Smooth muscle cell of the brain vasculature (primary cell): ENCODE measurements at regions not wholly inside any gene's neighbourhood (a gene's known extent, or its start where the extent isn't known, plus 50 kb on each side); places are given as distances from the start of the nearest gene placed in this dataset.
"Not testable (repeated sequence)": the region's sequence is repeated elsewhere in the genome, so short reads cannot be mapped to it uniquely, and the experiment has no call there.

ENCODE experiments used
- DNase-seq: peaks from one replicate; pipeline ENCODE4 v3.0.0-alpha.2; 2012; ENCODE audit warnings: low read depth, low spot score

- DNase-seq, result no peak
Observed at GRCh38 chr17:49898366-49899190, 50.7 kb upstream of the TAC4 start.

DNA sequence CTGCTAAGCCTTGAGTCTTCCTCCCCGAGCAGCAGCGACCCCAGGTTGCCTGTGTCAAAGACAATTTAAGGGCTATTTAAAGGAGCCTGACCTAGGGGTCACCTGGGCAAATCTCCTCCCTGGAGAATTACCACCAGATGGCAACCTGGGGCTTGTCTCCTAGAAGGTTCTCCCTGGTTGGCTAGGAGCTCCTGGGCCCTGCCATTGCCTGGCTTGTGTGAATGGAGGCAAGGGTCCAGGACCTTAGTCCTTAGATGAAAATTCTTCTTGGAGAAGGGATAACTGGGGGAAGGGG, 51.3 kb upstream of the TAC4 start:
- DNase-seq, result no peak

- DNase-seq, result no peak
Observed at GRCh38 chr17:49899588-49899987, 51.7 kb upstream of the TAC4 start.

DNA sequence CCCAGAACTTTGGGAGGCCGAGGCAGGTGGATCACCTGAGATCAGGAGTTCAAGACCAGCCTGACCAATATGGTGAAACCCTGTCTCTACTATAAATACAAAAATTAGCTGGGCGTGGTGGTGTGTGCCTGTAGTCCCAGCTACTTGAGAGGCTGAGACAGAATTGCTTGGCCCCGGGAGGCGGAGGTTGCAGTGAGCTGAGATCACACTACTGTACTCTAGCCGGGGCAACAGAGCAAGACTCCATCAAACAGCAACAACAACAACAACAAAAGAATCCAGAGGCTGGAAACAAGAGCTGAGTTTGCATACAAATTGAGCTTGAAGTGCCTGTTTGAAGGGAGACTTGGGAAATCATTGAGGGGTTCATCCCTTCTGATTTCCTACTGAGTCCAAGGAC, 52.9 kb upstream of the TAC4 start:
- not testable (repeated sequence) for DNase-seq

DNA sequence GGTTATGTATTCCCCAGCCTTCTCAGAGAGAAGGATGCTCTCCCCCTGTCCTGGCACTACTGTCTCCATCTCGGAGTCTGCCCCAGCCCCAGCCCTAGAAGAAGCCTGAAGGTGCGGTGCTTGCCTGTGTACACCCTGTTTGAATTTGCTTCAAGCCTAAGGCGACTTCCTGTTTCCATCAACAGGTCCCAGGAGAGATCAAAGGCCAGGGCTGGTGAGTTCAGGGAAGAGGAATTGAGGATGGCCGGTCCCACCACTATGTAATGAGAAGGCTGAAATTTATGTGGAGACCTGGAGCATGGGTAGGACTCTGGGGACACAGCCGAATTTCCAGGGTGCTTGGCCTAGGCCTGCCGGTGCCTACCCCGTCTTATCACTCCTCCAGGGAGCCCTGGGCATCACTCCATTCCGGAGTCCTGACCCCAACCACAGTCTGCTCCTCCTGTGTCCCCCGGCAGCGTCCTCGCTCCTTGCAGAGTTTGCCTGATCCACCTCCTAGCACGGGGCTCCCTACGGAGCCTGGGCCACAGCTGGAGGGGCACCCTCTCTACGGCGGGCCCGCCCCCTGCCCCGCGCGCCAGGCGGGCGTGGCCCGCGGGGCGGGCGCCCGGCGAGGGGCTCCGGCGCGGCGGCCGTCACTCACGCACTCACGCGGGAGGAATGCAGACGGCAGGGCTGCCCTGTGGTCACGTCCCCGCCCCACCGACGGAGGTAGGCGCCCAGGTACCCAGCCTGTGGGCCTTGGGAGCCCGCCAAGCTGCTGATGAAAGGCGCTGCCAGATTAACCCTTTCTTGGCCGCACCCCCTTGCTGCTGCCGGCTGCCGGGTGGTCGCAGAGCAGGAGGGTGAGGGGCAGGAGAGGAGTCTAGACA, 53.8 kb upstream of the TAC4 start:
- DNase-seq, result no peak

DNA sequence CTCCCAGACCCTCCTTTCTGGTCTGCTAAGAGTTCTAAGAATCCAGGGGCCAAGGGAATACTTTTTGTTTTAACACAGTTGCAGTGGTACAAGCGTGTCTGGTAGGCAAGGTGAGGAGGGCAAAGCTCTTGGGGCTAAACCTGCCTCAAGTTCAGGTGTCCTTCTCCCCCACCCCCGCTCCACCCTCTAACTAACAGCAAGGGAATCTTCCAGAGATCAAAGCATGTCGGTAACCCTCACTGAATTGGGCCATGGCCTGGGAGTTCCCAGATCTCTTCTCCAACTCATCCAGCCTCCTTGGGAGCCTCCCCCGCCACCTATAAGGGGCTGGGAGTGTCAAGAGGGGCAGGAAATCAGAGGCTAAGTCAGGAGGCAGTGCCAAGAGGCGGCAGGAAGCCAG, 55.7 kb upstream of the TAC4 start:
- DNase-seq, result no peak

- DNase-seq, result no peak
Observed at GRCh38 chr17:49904893-49905292, 57.0 kb upstream of the TAC4 start.

- no peak for DNase-seq
Observed at GRCh38 chr17:49906531-49907136, 58.8 kb upstream of the TAC4 start.

DNA sequence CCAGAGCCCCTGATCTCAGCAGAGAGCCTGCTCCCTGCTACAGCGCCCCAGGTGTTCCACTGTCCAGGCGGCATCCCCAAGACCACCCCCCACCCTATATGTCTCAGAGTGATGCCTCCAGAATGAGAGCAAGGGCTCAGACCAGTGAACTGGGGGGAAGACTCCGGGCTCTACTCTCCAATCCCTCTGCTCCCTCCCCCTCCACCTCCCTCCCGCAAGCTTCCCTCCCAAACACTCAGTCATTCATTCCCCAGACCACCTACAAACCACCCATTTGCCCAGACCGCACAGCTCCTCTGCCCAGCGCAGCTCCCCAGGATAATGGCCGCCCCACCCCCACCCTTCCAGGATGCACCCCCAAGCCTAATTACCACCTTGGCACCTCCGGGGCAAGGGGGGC, 59.4 kb upstream of the TAC4 start:
- DNase-seq, result no peak

- no peak for DNase-seq
Observed at GRCh38 chr17:49908782-49909714, 59.9 kb upstream of the DLX4 start.

GRCh38 chr17:49910094-49910857, 58.7 kb upstream of the DLX4 start:
- DNase-seq, result no peak

GRCh38 chr17:49910858-49911204, 58.2 kb upstream of the DLX4 start:
- no peak for DNase-seq

- DNase-seq, result no peak
Observed at GRCh38 chr17:49911719-49912118, 57.3 kb upstream of the DLX4 start.

GRCh38 chr17:49913226-49914095, 55.5 kb upstream of the DLX4 start:
- peak; percentile 18 for DNase-seq

GRCh38 chr17:49914096-49914490, 54.9 kb upstream of the DLX4 start:
- DNase-seq, result no peak

- DNase-seq, result no peak
Observed at GRCh38 chr17:49914664-49915063, 54.3 kb upstream of the DLX4 start.

DNA sequence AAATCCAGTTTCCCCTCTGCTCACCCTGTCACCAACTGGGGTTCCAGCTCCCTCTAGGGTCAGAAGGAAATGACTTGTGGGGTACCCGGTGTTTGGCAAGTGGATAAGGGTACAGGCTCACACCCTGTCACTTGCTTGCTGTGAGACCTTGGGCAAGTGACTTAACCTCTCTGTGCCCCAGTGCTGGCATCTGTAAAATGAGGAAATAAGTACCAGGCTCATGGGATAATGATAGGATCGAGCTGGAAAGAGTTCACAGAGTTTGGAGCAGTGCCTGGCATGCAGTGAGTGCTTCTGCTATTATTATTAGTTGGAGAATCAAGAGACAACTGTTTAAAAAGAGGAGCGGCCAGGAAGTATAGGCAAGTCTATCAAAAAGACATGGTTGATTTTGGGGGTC, 53.7 kb upstream of the DLX4 start:
- DNase-seq, result no peak

- DNase-seq, result no peak
Observed at GRCh38 chr17:49915670-49916069, 53.3 kb upstream of the DLX4 start.

GRCh38 chr17:49916854-49917515, 52.0 kb upstream of the DLX4 start:
- DNase-seq, result no peak
